Astrocyte of the spinal cord (primary cell): ENCODE measurements at regions not wholly inside any gene's neighbourhood (a gene's known extent, or its start where the extent isn't known, plus 50 kb on each side); places are given as distances from the start of the nearest gene placed in this dataset.

Experiments
- DNase-seq: peaks from one replicate; pipeline ENCODE4 v3.0.0; 2011; ENCODE audit warnings: low read depth, low spot score
- H3K4me3 ChIP-seq: 2 replicates; pipeline ENCODE4 v1.5.1; 2011; ENCODE audit warnings: low read depth, mild to moderate bottlenecking, low read length, moderate library complexity
- CTCF ChIP-seq: IDR thresholded peaks from 2 replicates; pipeline ENCODE4 v1.5.1; 2012; ENCODE audit warnings: low read depth, mild to moderate bottlenecking, low read length, inconsistent platforms
- in situ Hi-C: cut with HindIII; loops from 2 replicates; pipeline ENCODE4 v1.10.0; 2017; ENCODE audit warnings: low sequenced_read_pairs

- TF ChIP-seq CTCF: no peak
- in situ Hi-C loops: no loop called here
- no peak for DNase-seq
- H3K4me3 ChIP-seq: no peak overlapping the region
Observed at GRCh38 chr4:67048530-67048929, 496.8 kb downstream of the CENPC start.

DNA sequence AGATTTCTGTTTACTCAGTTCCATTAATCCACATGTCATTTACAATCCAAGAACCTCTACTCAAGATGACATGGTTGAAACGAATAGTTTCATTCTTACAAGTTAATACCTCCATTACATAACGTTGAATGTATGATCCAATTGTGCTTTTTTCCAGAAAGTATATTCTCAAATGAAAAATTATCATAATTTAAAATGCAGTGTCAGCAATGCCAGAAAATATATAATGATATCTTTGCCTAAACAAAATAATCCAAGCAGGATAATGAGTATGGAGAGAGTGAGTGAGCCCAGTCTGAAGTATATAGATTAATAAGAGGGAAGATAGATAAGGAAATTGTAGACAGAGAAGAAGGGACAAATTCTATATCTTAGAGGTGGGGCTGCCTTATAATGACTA is 505.0 kb downstream of the CENPC start:
- H3K4me3 ChIP-seq: no peak overlapping the region
- TF ChIP-seq CTCF: no peak
- in situ Hi-C loops: no loop called here
- DNase-seq: no peak

- TF ChIP-seq CTCF: no peak
- DNase-seq: no peak
- H3K4me3 ChIP-seq: no peak overlapping the region
- in situ Hi-C loops: no loop called here
Observed at GRCh38 chr4:67038228-67038566, 507.1 kb downstream of the CENPC start.

- in situ Hi-C loops: no loop called here
- no peak for TF ChIP-seq CTCF
- no peak for DNase-seq
- no peak overlapping the region for H3K4me3 ChIP-seq
Observed at GRCh38 chr4:67037504-67038227, 507.6 kb downstream of the CENPC start.

DNA sequence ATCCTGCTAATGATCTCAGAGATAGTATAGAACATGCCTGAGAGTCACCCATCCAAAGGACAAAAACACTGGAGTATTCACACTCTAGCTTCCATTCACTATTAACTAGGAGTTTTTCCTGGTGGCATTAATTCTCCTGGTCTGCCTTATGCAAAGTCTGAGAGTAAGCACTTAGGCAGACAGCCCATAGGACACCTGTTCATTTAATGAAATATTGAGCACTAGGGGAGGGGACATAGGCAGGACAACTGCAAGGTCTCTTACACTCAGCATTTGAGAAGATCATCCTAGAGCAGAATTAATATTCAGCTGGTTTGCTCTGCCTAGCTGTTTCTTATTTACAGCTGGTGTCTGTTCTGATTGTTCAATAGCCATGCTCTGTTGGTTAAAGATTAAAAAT is 508.5 kb downstream of the CENPC start:
- TF ChIP-seq CTCF: no peak
- DNase-seq: no peak
- in situ Hi-C loops: no loop called here
- H3K4me3 ChIP-seq: no peak overlapping the region

DNA sequence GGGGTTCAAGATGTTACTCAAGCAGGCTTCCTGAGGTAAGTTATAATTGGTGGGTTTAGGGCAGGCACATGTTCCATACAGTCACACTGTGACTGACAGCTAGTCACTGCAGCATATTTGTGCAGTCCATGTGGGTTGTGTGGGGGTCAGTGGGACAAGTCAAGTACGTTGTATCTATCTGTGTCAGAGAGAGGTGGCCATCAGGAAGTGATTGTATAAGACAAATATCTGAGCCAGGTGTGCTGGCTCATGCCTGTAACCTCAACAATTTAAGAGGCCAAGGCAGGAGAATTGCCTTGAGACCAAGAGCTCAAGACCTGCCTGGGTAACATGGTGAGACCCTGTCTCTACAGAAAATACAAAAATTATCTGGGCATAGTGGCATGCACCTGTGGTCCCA is 509.3 kb downstream of the CENPC start:
- peak; percentile 50 for DNase-seq
- in situ Hi-C loops: no loop called here
- TF ChIP-seq CTCF: no peak

More for the DNA sequence above, 509.3 kb downstream of the CENPC start:
- no peak overlapping the region for H3K4me3 ChIP-seq
